CD4-positive, alpha-beta T cell (primary cell): ENCODE measurements at regions not wholly inside any gene's neighbourhood (a gene's known extent, or its start where the extent isn't known, plus 50 kb on each side); places are given as distances from the start of the nearest gene placed in this dataset.

Source experiments
- ATAC-seq: fragments of 200-7000 bp; cut with Tn5 transposase; one replicate; pipeline ENCODE4 v1.10.0; 2022; ENCODE audit warnings: mild to moderate bottlenecking; ENCODE audit not compliant: poor library complexity
- CTCF ChIA-PET: fragments of 350-600 bp; sonication (Branson Sonifier 250); formaldehyde crosslinking; loops from one replicate; lab custom pipeline; 2021; ENCODE audit warnings: antibody characterized with exemption, inconsistent platforms; lab: Charles Lee
- POLR2A ChIA-PET: fragments of 350-600 bp; sonication (Branson Sonifier 250); formaldehyde crosslinking; loops from one replicate; lab custom pipeline; 2021; ENCODE audit warnings: antibody characterized with exemption, inconsistent platforms; lab: Charles Lee
- DNase-seq, 14 experiments: peaks; one replicate each; pipeline ENCODE4 v3.0.0-alpha.2; 2013 to 2020; ENCODE audit warnings: mixed read lengths in 2 of 14
- H3K27ac ChIP-seq, 2 donors: one replicate each; pipeline versions ENCODE4 v1.5.1 to v1.7.0; 2013; ENCODE audit warnings: low read length in 2 of 2, low read depth in 1 of 2, mild to moderate bottlenecking in 1 of 2
- H3K27me3 ChIP-seq, 2 experiments: 1 replicate in 1 of 2; 2 replicates in 1 of 2; pipeline versions ENCODE4 v1.6.1 to v1.7.0; 2013; ENCODE audit warnings: low read length in 2 of 2, control low read depth in 1 of 2, mild to moderate bottlenecking in 1 of 2, moderate library complexity in 1 of 2; ENCODE audit not compliant: insufficient read depth in 2 of 2, control insufficient read depth in 1 of 2
- H3K36me3 ChIP-seq: one replicate; pipeline ENCODE4 v1.6.1; 2013; ENCODE audit warnings: low read length, control low read depth; ENCODE audit not compliant: insufficient read depth
- H3K4me1 ChIP-seq: one replicate; pipeline ENCODE4 v1.6.1; 2013; ENCODE audit warnings: low read length, control low read depth; ENCODE audit not compliant: insufficient read depth
- H3K4me3 ChIP-seq: one replicate; pipeline ENCODE4 v1.5.1; 2013; ENCODE audit warnings: mild to moderate bottlenecking, low read length, moderate library complexity
- H3K9me3 ChIP-seq, 2 experiments: 1 replicate in 1 of 2; 2 replicates in 1 of 2; pipeline versions ENCODE4 v1.6.1 to v1.7.0; 2013; ENCODE audit warnings: low read length in 2 of 2, mild to moderate bottlenecking in 2 of 2, control low read depth in 1 of 2, moderate library complexity in 1 of 2; ENCODE audit not compliant: control insufficient read depth in 1 of 2, insufficient read depth in 1 of 2
- H3K27ac Mint-ChIP-seq: one replicate; pipeline ENCODE4 v1.8.0; 2020; ENCODE audit warnings: mixed read lengths
- H3K27me3 Mint-ChIP-seq: one replicate; pipeline ENCODE4 v1.8.0; 2021; ENCODE audit warnings: mixed read lengths
- H3K36me3 Mint-ChIP-seq: one replicate; pipeline ENCODE4 v1.8.0; 2021; ENCODE audit warnings: low read depth, mixed read lengths
- H3K4me1 Mint-ChIP-seq: one replicate; pipeline ENCODE4 v1.8.0; 2021; ENCODE audit warnings: low read depth, mixed read lengths
- H3K4me3 Mint-ChIP-seq: one replicate; pipeline ENCODE4 v1.8.0; 2020; ENCODE audit warnings: mild to moderate bottlenecking, mixed read lengths
- H3K9me3 Mint-ChIP-seq: one replicate; pipeline ENCODE4 v1.8.0; 2020; ENCODE audit warnings: mixed read lengths
- CTCF ChIP-seq: fragments of 200-600 bp; IDR thresholded peaks from one replicate; pipeline ENCODE4 v1.8.0; 2022; ENCODE audit warnings: antibody characterized with exemption, mild to moderate bottlenecking
- intact Hi-C, 2 experiments: fragments of 100-400 bp; cut with DNase I in 1 of 2; cut with micrococcal nuclease in 1 of 2; formaldehyde crosslinking; loops; one replicate each; pipeline versions ENCODE4 v1.15.1 to v1.9.0; 2023 to 2025; cut with DNase I, micrococcal nuclease

DNA sequence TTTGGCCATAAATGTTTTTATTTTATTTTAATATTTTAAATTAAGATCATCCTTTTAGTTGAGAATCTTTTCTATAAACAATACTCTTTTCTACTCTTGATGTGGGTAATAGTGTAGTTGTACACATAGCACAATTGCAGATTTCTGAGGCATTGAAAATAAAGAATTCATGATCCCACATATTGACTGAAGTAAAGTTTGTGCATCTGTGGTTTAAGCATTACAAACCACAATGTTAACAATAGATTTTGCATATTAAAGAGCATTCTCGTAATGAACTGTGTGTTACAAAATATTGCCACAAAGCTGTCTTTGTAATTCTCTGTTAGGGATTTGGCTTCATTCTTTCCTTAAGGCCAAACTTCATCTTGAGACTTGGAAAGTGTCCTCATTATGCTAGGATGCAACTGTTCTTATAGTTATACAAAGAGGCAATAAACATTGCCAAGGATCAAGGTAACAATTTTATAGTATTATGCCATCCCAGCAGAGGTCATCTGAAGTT lies 256.8 kb downstream of the OLFM3 start:
- POLR2A ChIA-PET, result no interaction called here
- Histone ChIP-seq H3K4me1 (no peaks in the 10 kb centered on the region), H3K27me3 (no peaks in the 10 kb centered on the region), H3K4me3 (no peak overlapping the region), H3K9me3 (no peaks in the 10 kb centered on the region), H3K27ac (no peak overlapping the region), H3K36me3 (no peaks in the 10 kb centered on the region)
- Mint-ChIP-seq H3K9me3 (no peaks in the 10 kb centered on the region), H3K4me3 (no peak overlapping the region), H3K4me1 (no peaks in the 10 kb centered on the region), H3K27ac (no peak overlapping the region), H3K27me3 (peaks cover 3% of the 10 kb centered on the region), H3K36me3 (no peaks in the 10 kb centered on the region)
- DNase-seq (no peak), ATAC-seq (no peak)
- intact Hi-C loops, result no loop called here
- TF ChIP-seq CTCF, result no peak
- CTCF ChIA-PET, result no interaction called here

GRCh38 chr1:101741910-101742309 lies 254.8 kb downstream of the OLFM3 start:
- Mint-ChIP-seq H3K4me3 (no peak overlapping the region), H3K27ac (no peak overlapping the region), H3K4me1 (no peaks in the 10 kb centered on the region), H3K36me3 (no peaks in the 10 kb centered on the region), H3K27me3 (peaks cover 12% of the 10 kb centered on the region), H3K9me3 (no peaks in the 10 kb centered on the region)
- no peak overlapping the region for H3K27ac ChIP-seq
- CTCF ChIA-PET, result no interaction called here
- no peaks in the 10 kb centered on the region for H3K27me3 ChIP-seq
- POLR2A ChIA-PET, result no interaction called here
- H3K4me1 ChIP-seq, result no peaks in the 10 kb centered on the region
- H3K4me3 ChIP-seq, result no peak overlapping the region
- ATAC-seq (no peak), DNase-seq (no peak)
- TF ChIP-seq CTCF, result no peak
- no peaks in the 10 kb centered on the region for H3K36me3 ChIP-seq
- H3K9me3 ChIP-seq, result no peaks in the 10 kb centered on the region
- intact Hi-C loops, result no loop called here

GRCh38 chr1:101742509-101742908 lies 254.2 kb downstream of the OLFM3 start:
- ATAC-seq, result no peak
- Mint-ChIP-seq H3K4me3 (no peak overlapping the region), H3K9me3 (no peaks in the 10 kb centered on the region), H3K27me3 (peaks cover 12% of the 10 kb centered on the region), H3K27ac (no peak overlapping the region), H3K4me1 (no peaks in the 10 kb centered on the region), H3K36me3 (no peaks in the 10 kb centered on the region)
- Histone ChIP-seq H3K4me3 (no peak overlapping the region), H3K27ac (no peak overlapping the region), H3K9me3 (no peaks in the 10 kb centered on the region), H3K4me1 (no peaks in the 10 kb centered on the region), H3K27me3 (no peaks in the 10 kb centered on the region), H3K36me3 (no peaks in the 10 kb centered on the region)
- no peak for DNase-seq
- CTCF ChIA-PET, result no interaction called here
- intact Hi-C loops, result no loop called here
- no peak for TF ChIP-seq CTCF
- POLR2A ChIA-PET, result no interaction called here
